ENCODE measurements at regions not wholly inside any gene's neighbourhood (a gene's known extent, or its start where the extent isn't known, plus 50 kb on each side); places are given as distances from the start of the nearest gene placed in this dataset.

- TF ChIP-seq ZMIZ1 (IDR thresholded peaks at IDR 0.05; ENCODE audit: low read depth in 2 of 2, low read length in 2 of 2): no peak
Observed at GRCh38 chr6:139693735-139694134, 319.3 kb upstream of the CITED2 start (continued).

GRCh38 chr6:139690007-139690406 is 315.6 kb upstream of the CITED2 start:
- no peak overlapping the region for H3K27ac ChIP-seq (ENCODE audit: extremely low read depth, low read depth, low read length)
- in situ Hi-C loops (cut with MboI): no loop called here
- no peaks in the 10 kb centered on the region for H3K36me3 ChIP-seq (ENCODE audit: control insufficient read depth, insufficient read depth, low read length)
- DNase-seq (ENCODE audit: extremely low read depth in 1 of 4, low spot score in 3 of 4) (no peak), ATAC-seq (no peak), FAIRE-seq (no peak)
- no peak overlapping the region for H3K9ac ChIP-seq (ENCODE audit: insufficient read depth in 1 of 2, low read depth in 2 of 2, low read length in 2 of 2)
- no peaks in the 10 kb centered on the region for H3K9me3 ChIP-seq (replicated peaks; ENCODE audit: control insufficient read depth, insufficient read depth, low read depth, low read length)
- H4K20me1 ChIP-seq (replicated peaks; ENCODE audit: control insufficient read depth, insufficient read depth, low read length): no peaks in the 10 kb centered on the region
- WGBS (ENCODE audit: insufficient coverage, low coverage, missing lambda C conversion rate): 97% methylated on average over 1 of the region's 1 CpG
- no peaks in the 10 kb centered on the region for H3K9me1 ChIP-seq (ENCODE audit: control insufficient read depth, insufficient read depth, low read length)
- no peaks in the 10 kb centered on the region for H3K27me3 ChIP-seq (ENCODE audit: control insufficient read depth in 2 of 2, insufficient read depth in 2 of 2, low read length in 2 of 2)
- no peaks in the 10 kb centered on the region for H3K79me2 ChIP-seq (ENCODE audit: control insufficient read depth, insufficient read depth, low read length)
- POLR2A ChIA-PET: interaction anchor here (1.4 kb wide), 1 partner anchor 18 kb away, joined by 3 read pairs; no protein-coding TSS in a partner anchor
- peaks cover 3 to 10% of the 10 kb centered on the region in 2 experiments for H3K4me1 ChIP-seq (replicated peaks in 1 of 2; ENCODE audit: control insufficient read depth in 2 of 2, insufficient read depth in 2 of 2, low read length in 2 of 2)
- H2AFZ ChIP-seq (ENCODE audit: low read depth, low read length): no peak overlapping the region
- CTCF ChIA-PET (ENCODE audit: low intra/inter-chr PET ratio): no interaction called here
- intact Hi-C loops (cut with micrococcal nuclease): no loop called here
- H3K4me3 ChIP-seq: no peak overlapping the region
- TF ChIP-seq ZNF212 (CRISPR knock-in tag; IDR thresholded peaks at IDR 0.05) (no peak), ZNF280B (CRISPR knock-in tag; IDR thresholded peaks at IDR 0.05) (no peak), POLR3A (IDR thresholded peaks at IDR 0.05; ENCODE audit: borderline replicate concordance, extremely low read depth, insufficient read depth, insufficient read length) (no peak), HNRNPK (IDR thresholded peaks at IDR 0.05; ENCODE audit: low read depth, low read length, poor library complexity, severe bottlenecking) (no peak), HOMEZ (CRISPR knock-in tag; IDR thresholded peaks at IDR 0.05) (no peak)
- H3K4me2 ChIP-seq (ENCODE audit: insufficient read depth, low read length): no peak overlapping the region
- BruUV-seq (replicated peaks): no TSS peak

All from K562 (cell line).